ENCODE measurements at regions not wholly inside any gene's neighbourhood (a gene's known extent, or its start where the extent isn't known, plus 50 kb on each side); places are given as distances from the start of the nearest gene placed in this dataset.

GRCh38 chr10:123471811-123472210, 194.3 kb upstream of the GPR26 start:
- Histone ChIP-seq H3K79me1 (ENCODE audit: insufficient read depth, low read depth, low read length, poor library complexity, severe bottlenecking) (no peaks in the 10 kb centered on the region), H4K5ac (ENCODE audit: insufficient read length, low read depth, low read length) (no peak overlapping the region), H3K27ac (ENCODE audit: insufficient read length, low read depth, low read length) (no peak overlapping the region), H2BK15ac (ENCODE audit: low read depth, low read length) (no peak overlapping the region), H3K56ac (ENCODE audit: insufficient read length, low read depth, low read length) (no peak overlapping the region), H3T11ph (ENCODE audit: low read length) (no peak overlapping the region), H3K9me3 (ENCODE audit: control insufficient read depth, low read depth, low read length) (no peaks in the 10 kb centered on the region), H3K4me1 (ENCODE audit: insufficient read depth, low read length) (peaks cover 4% of the 10 kb centered on the region; the same call in 1 of the 2 replicates), H4K20me1 (ENCODE audit: control insufficient read depth, insufficient read depth, insufficient read length) (no peaks in the 10 kb centered on the region), H2BK5ac (ENCODE audit: insufficient read length, low read length) (no peak overlapping the region), H3K27me3 (ENCODE audit: insufficient read depth, low read length) (no peaks in the 10 kb centered on the region), H3K18ac (ENCODE audit: insufficient read length, low read depth, low read length) (no peak overlapping the region), H3K4me2 (ENCODE audit: insufficient read depth, insufficient read length, low read length) (no peak overlapping the region), H2BK120ac (ENCODE audit: low read depth, low read length, poor library complexity, severe bottlenecking) (no peak overlapping the region), H2AK5ac (ENCODE audit: insufficient read length, low read length) (no peak overlapping the region), H2BK12ac (ENCODE audit: insufficient read length, low read depth, low read length) (no peak overlapping the region), H3K4ac (ENCODE audit: low read depth, low read length) (no peak overlapping the region), H3K79me2 (ENCODE audit: insufficient read depth, low read length) (no peaks in the 10 kb centered on the region), H3K14ac (ENCODE audit: insufficient read depth, low read length) (no peak overlapping the region), H2BK20ac (ENCODE audit: low read depth, low read length, poor library complexity, severe bottlenecking) (no peak overlapping the region), H3K23me2 (ENCODE audit: insufficient read length, low read depth, low read length, poor library complexity, severe bottlenecking) (no peaks in the 10 kb centered on the region), H4K91ac (ENCODE audit: insufficient read length, low read depth, low read length) (no peak overlapping the region), H2AFZ (ENCODE audit: low read length) (no peak overlapping the region), H4K8ac (replicated peaks; ENCODE audit: insufficient read length, low read depth, low read length) (no peak overlapping the region), H3K23ac (ENCODE audit: insufficient read length, low read depth, low read length) (no peak overlapping the region), H3K9ac (ENCODE audit: extremely low read depth, insufficient read length, low read length) (no peak overlapping the region)
- Mint-ChIP-seq H3K27me3 (ENCODE audit: low read depth) (no peaks in the 10 kb centered on the region; the same call in 1 of the 2 replicates), H3K9me3 (no peaks in the 10 kb centered on the region), H3K4me3 (no peak overlapping the region), H3K27ac (peak overlapping the region in 1 of 3 experiments; percentile 0; a peak in 1 of 7 replicates), H3K36me3 (ENCODE audit: insufficient read depth in 1 of 3, low read depth in 3 of 3) (peaks cover 0 to 2% (median 0%) of the 10 kb centered on the region in 3 experiments; a peak in 2 of 7 replicates), H3K4me1 (peaks cover 54 to 56% of the 10 kb centered on the region in 2 experiments)
- no peak for TF ChIP-seq CTCF (conservative IDR thresholded peaks at IDR 0.05)
- no CpG with 5 or more reads among the region's 1 CpG for WGBS (ENCODE audit: extremely low coverage, insufficient read length, low lambda C conversion rate)
- no peak for DNase-seq

Measured in H9 (cell line).